HepG2 (cell line): ENCODE measurements at regions not wholly inside any gene's neighbourhood (a gene's known extent, or its start where the extent isn't known, plus 50 kb on each side); places are given as distances from the start of the nearest gene placed in this dataset.

Experiments used
- ATAC-seq: fragments of 200-7000 bp; cut with Tn5 transposase; 3 replicates; pipeline ENCODE4 v1.9.1; 2020; ENCODE audit warnings: mild to moderate bottlenecking, moderate library complexity
- BruUV-seq: library from RNA; stranded (reverse); fragments of 400-500 nt; replicated peaks from 2 replicates; lab custom pipeline; 2021; lab: Mats Ljungman, UMichigan
- CTCF ChIA-PET: fragments of 300-600 bp; formaldehyde crosslinking; extraction: SDS; loops from one replicate; lab custom pipeline; 2021; ENCODE audit warnings: low total read pairs, inconsistent platforms, low intra/inter-chr PET ratio; lab: Yijun Ruan, JAX
- POLR2A ChIA-PET: fragments of 350-600 bp; sonication (Branson Sonifier 250); formaldehyde crosslinking; loops from one replicate; lab custom pipeline; 2020; ENCODE audit warnings: antibody characterized with exemption, inconsistent platforms; lab: Yijun Ruan, JAX
- DNase-seq: peaks from one replicate; pipeline ENCODE4 v3.0.0-alpha.2; 2015; ENCODE audit warnings: low spot score
- FAIRE-seq: peaks from 3 replicates; lab custom pipeline; 2011; peaks lifted over from hg19 to GRCh38; lab: Jason Lieb, UNC
- H2AFZ ChIP-seq: one replicate; pipeline ENCODE4 v1.6.1; 2011; ENCODE audit warnings: low read length, inconsistent platforms
- H3K27ac ChIP-seq: fragments of 300-600 bp; 3 replicates; pipeline ENCODE4 v1.8.0; 2011; ENCODE audit warnings: mixed run types, mild to moderate bottlenecking, mixed read lengths, low read length, inconsistent platforms; ENCODE audit not compliant: insufficient read depth; ENCODE audit errors: extremely low read length
- H3K27me3 ChIP-seq, 2 experiments: fragments of 200-600 bp in 1 of 2; 2 replicates in 1 of 2; 3 replicates in 1 of 2; pipeline versions ENCODE4 v1.6.0 to v1.8.0; 2011; ENCODE audit warnings: low read length in 2 of 2, mild to moderate bottlenecking in 2 of 2, moderate library complexity in 2 of 2, inconsistent platforms in 1 of 2; ENCODE audit not compliant: insufficient read depth in 2 of 2, control insufficient read depth in 1 of 2
- H3K36me3 ChIP-seq, 2 experiments: fragments of 200-600 bp in 1 of 2; replicated peaks in 1 of 2; 2 replicates in 1 of 2; 3 replicates in 1 of 2; pipeline versions ENCODE4 v1.5.1 to v1.8.0; 2011; ENCODE audit warnings: low read length in 2 of 2, inconsistent platforms in 1 of 2; ENCODE audit not compliant: insufficient read depth in 2 of 2, control insufficient read depth in 1 of 2
- H3K4me1 ChIP-seq: 2 replicates; pipeline ENCODE4 v1.5.1; 2012; ENCODE audit warnings: low read length, inconsistent platforms; ENCODE audit not compliant: insufficient read depth
- H3K4me2 ChIP-seq: 2 replicates; pipeline ENCODE4 v1.6.0; 2011; ENCODE audit warnings: low read depth, low read length, inconsistent platforms
- H3K4me3 ChIP-seq, 3 experiments: fragments of 200-600 bp in 1 of 3; sonication (generic), shearing (Covaris generic) in 1 of 3; replicated peaks in 1 of 3; 2 replicates each; pipeline ENCODE4 v1.5.1; 2011 to 2016; ENCODE audit warnings: low read length in 3 of 3, inconsistent platforms in 2 of 3, low read depth in 2 of 3, mild to moderate bottlenecking in 2 of 3, control low read depth in 1 of 3, mixed read lengths in 1 of 3; ENCODE audit not compliant: insufficient read depth in 1 of 3
- H3K79me2 ChIP-seq: one replicate; pipeline ENCODE4 v1.6.1; 2011; ENCODE audit warnings: low read length, inconsistent platforms; ENCODE audit not compliant: insufficient read depth
- H3K9ac ChIP-seq: 2 replicates; pipeline ENCODE4 v1.6.0; 2011; ENCODE audit warnings: mild to moderate bottlenecking, low read depth, low read length, inconsistent platforms; ENCODE audit not compliant: insufficient read depth
- H3K9me3 ChIP-seq: 2 replicates; pipeline ENCODE4 v1.5.1; 2012; ENCODE audit warnings: mild to moderate bottlenecking, low read length
- H4K20me1 ChIP-seq: 2 replicates; pipeline ENCODE4 v1.6.0; 2011; ENCODE audit warnings: inconsistent platforms, mild to moderate bottlenecking, low read length, moderate library complexity; ENCODE audit not compliant: insufficient read depth
- AHR ChIP-seq: IDR thresholded peaks from 2 replicates; pipeline ENCODE4 v1.6.1; 2018; ENCODE audit warnings: missing genetic modification reagents, missing compliant biosample characterization
- CC2D1A ChIP-seq: sonication (generic); formaldehyde crosslinking; IDR thresholded peaks from 2 replicates; pipeline ENCODE4 v1.8.1; 2023; ENCODE audit warnings: mild to moderate bottlenecking, missing genetic modification reagents
- CCAR2 ChIP-seq: fragments of 200-400 bp; formaldehyde crosslinking; optimal IDR thresholded peaks from 2 replicates; pipeline ENCODE3; 2018; ENCODE audit warnings: low read depth, mild to moderate bottlenecking, low read length, moderate library complexity
- DNMT1 ChIP-seq: sonication (generic); formaldehyde crosslinking; IDR thresholded peaks from 2 replicates; pipeline ENCODE4 v1.5.1; 2020; ENCODE audit warnings: mild to moderate bottlenecking, missing genetic modification reagents
- MIXL1 ChIP-seq: IDR thresholded peaks from 2 replicates; pipeline ENCODE4 v1.6.1; 2016
- MYNN ChIP-seq: sonication (generic); formaldehyde crosslinking; IDR thresholded peaks from 2 replicates; pipeline ENCODE4 v1.4.0; 2020; ENCODE audit warnings: mild to moderate bottlenecking, low read depth, missing genetic modification reagents
- NFATC3 ChIP-seq: sonication (generic); formaldehyde crosslinking; IDR thresholded peaks from 2 replicates; pipeline ENCODE4 v1.5.1; 2020; ENCODE audit warnings: mild to moderate bottlenecking, missing genetic modification reagents
- RFXANK ChIP-seq: IDR thresholded peaks from 2 replicates; pipeline ENCODE4 v1.6.1; 2016
- SRSF9 ChIP-seq: fragments of 200-400 bp; formaldehyde crosslinking; IDR thresholded peaks from 2 replicates; pipeline ENCODE4 v1.6.1; 2018; ENCODE audit warnings: borderline replicate concordance, mild to moderate bottlenecking, low read depth, low read length; ENCODE audit not compliant: insufficient read depth, poor library complexity, severe bottlenecking
- SUZ12 ChIP-seq: fragments of 150-350 bp; IDR thresholded peaks from 2 replicates; pipeline ENCODE4 v1.6.1; 2014; ENCODE audit warnings: low read depth, low read length
- ZC3H4 ChIP-seq: sonication (generic); formaldehyde crosslinking; IDR thresholded peaks from 2 replicates; pipeline ENCODE4 v1.4.0; 2020; ENCODE audit warnings: missing genetic modification reagents, borderline replicate concordance
- ZNF121 ChIP-seq: sonication (generic); formaldehyde crosslinking; IDR thresholded peaks from 2 replicates; pipeline ENCODE4 v1.5.0; 2020; ENCODE audit warnings: mild to moderate bottlenecking, missing genetic modification reagents
- ZNF256 ChIP-seq: sonication (generic); formaldehyde crosslinking; conservative IDR thresholded peaks from 2 replicates; pipeline ENCODE4 v1.4.0; 2020; ENCODE audit warnings: missing genetic modification reagents
- ZNF331 ChIP-seq: sonication (generic); formaldehyde crosslinking; IDR thresholded peaks from 2 replicates; pipeline ENCODE4 v1.4.0; 2020; ENCODE audit warnings: missing genetic modification reagents
- ZNF567 ChIP-seq: sonication (generic); formaldehyde crosslinking; IDR thresholded peaks from 2 replicates; pipeline ENCODE4 v1.8.1; 2023; ENCODE audit warnings: mild to moderate bottlenecking, missing genetic modification reagents, borderline replicate concordance
- WGBS: methylation state at CpG from one replicate; pipeline ENCODE4 v1.1.6; 2017; ENCODE audit warnings: low lambda C conversion rate; 5-methylcytosine and 5-hydroxymethylcytosine counted together
- in situ Hi-C: cut with HindIII; loops from 2 replicates; pipeline ENCODE4 v1.10.0; 2017; ENCODE audit warnings: low pct_unique_long_range_greater_than_20kb; ENCODE audit not compliant: extremely low pct_ligation_motif_present
- intact Hi-C: fragments of 100-400 bp; cut with micrococcal nuclease; formaldehyde crosslinking; loops from one replicate; pipeline ENCODE4 v1.10.0; 2022; ENCODE audit not compliant: unreplicated experiment
- TF ChIP-seq, protein P1 (sequence below): sonication (generic); formaldehyde crosslinking; IDR thresholded peaks from 2 replicates; pipeline ENCODE4 v1.4.0; 2020; ENCODE audit warnings: missing genetic modification reagents

DNA sequence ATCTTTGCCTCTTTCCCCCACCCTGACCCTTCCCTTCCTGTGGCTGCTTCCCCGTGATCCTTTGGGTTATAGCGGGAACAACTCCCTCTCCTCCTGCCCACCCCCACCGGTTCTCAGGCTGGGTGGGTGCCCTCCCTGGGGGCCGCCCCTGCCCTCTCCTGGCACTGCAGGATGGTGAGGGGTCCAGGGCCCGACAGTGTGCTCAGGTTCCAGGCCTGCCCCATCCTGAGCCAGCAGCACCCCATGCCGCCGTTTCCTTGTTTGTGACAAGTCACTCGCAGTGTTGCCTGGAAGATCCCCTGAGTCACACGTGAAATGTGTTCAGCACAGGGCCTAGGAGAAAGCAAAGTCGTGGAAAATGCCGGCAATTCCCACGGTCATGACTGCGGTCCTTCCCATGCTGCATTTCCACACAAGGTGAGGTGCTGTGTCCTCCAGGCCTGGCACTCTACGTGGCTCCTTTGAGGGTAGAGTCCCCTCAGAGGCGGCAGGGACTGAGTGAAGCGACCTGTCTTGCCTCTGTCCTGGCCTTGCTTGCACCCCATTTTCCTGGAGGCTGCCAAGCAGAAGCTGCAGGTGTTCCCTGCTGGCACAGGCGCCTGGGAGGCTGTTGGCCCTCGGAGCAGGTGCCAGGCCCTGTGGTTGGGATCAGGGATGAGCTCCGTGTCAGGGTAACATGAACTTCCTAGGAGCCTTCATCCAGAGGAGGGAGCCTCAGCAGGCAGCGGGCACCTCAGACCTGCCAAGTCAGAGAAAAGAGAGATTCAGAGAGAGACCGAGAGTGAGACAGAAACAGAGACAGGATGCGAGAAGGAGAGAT lies 80.5 kb upstream of the LINC01488 start:
- 41% methylated on average over 18 of the region's 22 CpGs for WGBS
- no peak overlapping the region for H3K27ac ChIP-seq
- FAIRE-seq (no peak), ATAC-seq (no peak), DNase-seq (no peak)
- no peaks in the 10 kb centered on the region for H3K79me2 ChIP-seq
- no peaks in the 10 kb centered on the region for H3K9me3 ChIP-seq
- H3K4me2 ChIP-seq: no peak overlapping the region
- no peaks in the 10 kb centered on the region for H3K4me1 ChIP-seq
- no peak overlapping the region for H3K9ac ChIP-seq
- TF ChIP-seq SUZ12 (no peak), NFATC3 (CRISPR knock-in tag) (no peak), MIXL1 (CRISPR knock-in tag) (no peak), MYNN (CRISPR knock-in tag) (no peak), ZC3H4 (CRISPR knock-in tag) (no peak), ZNF256 (CRISPR knock-in tag) (no peak), AHR (CRISPR knock-in tag) (no peak)
- TF ChIP-seq, protein P1, sequence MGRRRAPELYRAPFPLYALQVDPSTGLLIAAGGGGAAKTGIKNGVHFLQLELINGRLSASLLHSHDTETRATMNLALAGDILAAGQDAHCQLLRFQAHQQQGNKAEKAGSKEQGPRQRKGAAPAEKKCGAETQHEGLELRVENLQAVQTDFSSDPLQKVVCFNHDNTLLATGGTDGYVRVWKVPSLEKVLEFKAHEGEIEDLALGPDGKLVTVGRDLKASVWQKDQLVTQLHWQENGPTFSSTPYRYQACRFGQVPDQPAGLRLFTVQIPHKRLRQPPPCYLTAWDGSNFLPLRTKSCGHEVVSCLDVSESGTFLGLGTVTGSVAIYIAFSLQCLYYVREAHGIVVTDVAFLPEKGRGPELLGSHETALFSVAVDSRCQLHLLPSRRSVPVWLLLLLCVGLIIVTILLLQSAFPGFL: no peak
- ChIA-PET POLR2A (no interaction called here), CTCF (no interaction called here)
- intact Hi-C loops: no loop called here
- H3K36me3 ChIP-seq: no peaks in the 10 kb centered on the region
- peaks cover 5 to 46% of the 10 kb centered on the region in 2 experiments; a peak in 4 of 5 replicates for H3K27me3 ChIP-seq
- H3K4me3 ChIP-seq: no peak overlapping the region
- in situ Hi-C loops: no loop called here
- H4K20me1 ChIP-seq: no peaks in the 10 kb centered on the region
- no TSS peak for BruUV-seq
- no peak overlapping the region for H2AFZ ChIP-seq

DNA sequence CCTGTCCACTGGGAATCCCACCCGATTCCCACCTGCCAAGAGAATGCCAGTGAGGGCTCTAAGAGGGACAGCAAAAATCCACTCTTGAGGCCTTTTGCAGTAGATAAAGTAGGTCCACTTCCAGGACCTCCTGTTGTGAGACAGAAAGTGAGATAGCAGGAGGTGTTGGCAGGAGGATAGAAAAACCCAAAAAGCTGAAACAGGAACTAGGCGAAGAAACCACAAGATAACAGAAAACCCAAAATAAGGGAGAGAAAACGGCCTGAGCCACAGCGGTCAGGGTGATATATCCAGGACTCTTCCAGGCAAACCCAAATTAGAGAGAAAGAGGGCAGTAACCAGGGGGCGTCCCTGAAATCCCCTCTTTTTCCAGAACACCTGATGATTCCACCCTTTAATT lies 79.7 kb upstream of the LINC01488 start:
- no peak for DNase-seq
- no peak overlapping the region for H2AFZ ChIP-seq
- POLR2A ChIA-PET: no interaction called here
- H3K36me3 ChIP-seq: no peaks in the 10 kb centered on the region
- CTCF ChIA-PET: no interaction called here
- no peak for ATAC-seq
- H3K27ac ChIP-seq: no peak overlapping the region
- no peaks in the 10 kb centered on the region for H3K4me1 ChIP-seq
- 44% methylated on average over 5 of the region's 5 CpGs for WGBS
- in situ Hi-C loops: no loop called here
- FAIRE-seq: no peak
- no peaks in the 10 kb centered on the region for H4K20me1 ChIP-seq
- peaks cover 4 to 39% of the 10 kb centered on the region in 2 experiments; a peak in 4 of 5 replicates for H3K27me3 ChIP-seq
- no TSS peak for BruUV-seq
- no peak overlapping the region for H3K4me2 ChIP-seq
- no peaks in the 10 kb centered on the region for H3K79me2 ChIP-seq
- intact Hi-C loops: no loop called here
- no peaks in the 10 kb centered on the region for H3K9me3 ChIP-seq
- H3K4me3 ChIP-seq: no peak overlapping the region
- no peak overlapping the region for H3K9ac ChIP-seq
- TF ChIP-seq DNMT1 (CRISPR knock-in tag) (no peak), CC2D1A (CRISPR knock-in tag) (no peak), ZNF331 (CRISPR knock-in tag) (no peak), SRSF9 (no peak), ZNF256 (CRISPR knock-in tag) (no peak), ZNF567 (CRISPR knock-in tag) (no peak), RFXANK (no peak), ZNF121 (CRISPR knock-in tag) (no peak), CCAR2 (no peak)
